Skin of body (tissue), 1 donor: ENCODE measurements at regions not wholly inside any gene's neighbourhood (a gene's known extent, or its start where the extent isn't known, plus 50 kb on each side); places are given as distances from the start of the nearest gene placed in this dataset.
"Not testable (repeated sequence)": the region's sequence is repeated elsewhere in the genome, so short reads cannot be mapped to it uniquely, and the experiment has no call there.

Source experiments
- DNase-seq: peaks from one replicate; lab custom pipeline; 2025; lab: John Stamatoyannopoulos, UW

DNA sequence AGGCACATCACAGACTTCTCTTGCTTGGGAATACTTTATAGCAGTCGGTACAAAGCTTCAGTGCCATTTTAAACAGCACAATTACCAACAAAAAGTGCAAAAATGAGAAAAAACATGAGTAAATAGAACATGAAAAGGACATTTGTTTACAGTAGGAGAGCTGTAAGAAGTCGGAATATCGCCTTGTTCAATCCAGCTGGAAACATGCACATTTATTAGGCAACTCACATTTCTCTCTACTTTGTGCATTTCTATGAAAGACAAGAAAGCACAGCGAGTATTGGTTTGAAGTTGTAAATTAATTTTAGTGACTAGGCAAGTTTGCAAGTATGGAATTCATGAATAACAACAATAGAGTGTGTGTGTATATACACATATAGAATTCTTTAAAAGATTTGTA is 484.7 kb downstream of the DACH1 start:
- DNase-seq = no peak

- DNase-seq = no peak
Observed at GRCh38 chr13:71380191-71380590, 486.8 kb downstream of the DACH1 start.

DNA sequence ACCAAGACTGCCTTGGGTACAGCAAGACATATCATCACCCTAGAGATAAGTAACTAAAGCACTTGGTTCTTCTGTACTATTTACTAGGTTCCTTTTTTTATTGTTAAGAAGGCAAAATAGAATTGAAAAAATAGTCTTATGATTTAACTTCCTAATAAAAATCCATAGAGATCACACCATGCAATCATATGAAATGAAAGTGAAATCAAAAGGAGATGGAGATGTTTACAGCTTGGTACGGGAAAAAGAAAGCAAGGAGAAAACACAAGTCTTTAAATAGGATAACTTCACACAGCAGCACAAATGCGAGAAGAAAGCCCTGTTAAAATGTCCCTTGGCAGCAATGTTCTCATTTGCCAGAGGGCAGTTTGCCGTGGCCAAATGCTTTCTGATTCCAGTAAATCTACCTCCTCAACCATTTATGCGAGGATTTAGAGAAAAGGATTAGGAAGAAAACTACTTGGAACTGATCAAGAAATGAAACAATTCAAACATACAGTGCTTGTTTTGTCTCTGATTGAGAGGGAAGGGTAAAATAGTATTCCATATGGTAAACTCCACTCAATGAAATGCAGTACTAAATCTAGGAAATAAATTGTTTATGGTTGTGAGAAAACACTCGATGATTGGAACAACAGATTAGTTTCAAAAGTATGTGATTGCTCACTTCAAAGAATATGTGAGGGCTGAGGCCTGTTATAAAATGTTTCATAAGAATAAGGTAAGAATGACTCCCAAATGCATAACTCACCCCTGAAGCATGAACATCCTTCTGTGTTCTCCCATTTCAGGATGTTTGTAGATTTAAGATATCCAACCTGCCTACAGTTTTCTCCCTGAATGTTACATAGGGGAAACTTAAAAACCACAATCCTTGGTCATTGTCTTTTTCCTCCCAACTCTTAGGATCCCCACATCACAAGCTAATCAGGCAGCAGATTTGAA is 487.8 kb downstream of the DACH1 start:
- DNase-seq = no peak

- DNase-seq = no peak
Observed at GRCh38 chr13:71374471-71375049, 492.4 kb downstream of the DACH1 start.

DNA sequence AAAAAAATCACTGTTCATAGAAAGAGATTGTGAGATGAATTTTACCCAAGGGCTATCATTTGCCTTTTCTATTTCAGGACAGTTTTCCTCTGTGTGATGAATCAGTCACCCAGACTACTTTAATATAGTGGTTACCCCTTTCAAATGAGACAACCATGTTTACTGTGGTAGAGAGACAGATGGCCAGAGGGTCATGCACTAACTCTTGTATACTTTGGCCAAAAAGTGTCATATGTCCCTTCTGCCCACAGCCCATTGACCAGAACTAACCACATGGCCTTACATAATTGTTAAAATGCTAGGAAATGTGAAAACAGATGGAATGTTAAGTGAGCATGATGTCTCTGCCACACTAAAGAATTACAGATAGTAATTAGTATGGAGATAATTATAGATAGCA is 498.7 kb downstream of the DACH1 start:
- no peak for DNase-seq

DNA sequence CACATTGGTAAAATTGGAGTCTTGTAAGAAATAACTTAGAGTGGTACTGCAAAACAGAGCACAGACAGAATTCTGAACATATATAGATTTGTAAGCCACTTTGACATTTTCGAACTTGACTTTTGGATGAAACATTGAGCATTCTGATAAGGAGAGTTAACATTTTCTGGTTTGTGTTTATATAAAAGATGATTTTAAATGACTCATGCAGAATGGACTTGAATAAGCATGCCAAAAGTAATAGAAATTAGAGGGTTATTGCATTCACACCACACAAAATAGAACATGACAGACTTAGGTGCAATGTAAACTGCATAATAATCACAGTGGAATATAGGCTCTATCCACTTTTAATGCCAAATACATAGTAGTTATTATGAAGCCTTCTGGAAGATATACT is 507.0 kb downstream of the DACH1 start:
- DNase-seq = no peak

GRCh38 chr13:71359641-71360040 is 507.4 kb downstream of the DACH1 start:
- no peak for DNase-seq

- no peak for DNase-seq
Observed at GRCh38 chr13:71358218-71358617, 508.8 kb downstream of the DACH1 start.

DNA sequence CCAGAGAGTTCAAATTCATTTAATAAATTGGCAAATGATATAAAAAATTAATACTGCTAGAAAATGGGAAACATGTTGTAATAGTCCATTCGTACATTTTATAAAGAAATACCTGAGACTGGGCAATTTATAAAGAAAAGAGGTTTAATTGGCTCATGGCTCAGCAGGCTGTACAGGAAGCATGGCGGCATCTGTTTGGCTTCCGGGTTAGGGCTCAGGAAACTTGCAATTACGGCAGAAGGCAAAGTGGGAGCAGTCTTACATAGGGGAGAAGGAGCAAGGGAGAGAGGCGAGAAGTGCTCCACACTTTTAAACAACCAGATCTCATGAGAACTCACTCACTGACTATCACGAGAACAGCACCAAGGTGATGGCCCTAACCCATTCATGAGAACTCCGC is 512.0 kb downstream of the DACH1 start:
- DNase-seq = no peak

DNA sequence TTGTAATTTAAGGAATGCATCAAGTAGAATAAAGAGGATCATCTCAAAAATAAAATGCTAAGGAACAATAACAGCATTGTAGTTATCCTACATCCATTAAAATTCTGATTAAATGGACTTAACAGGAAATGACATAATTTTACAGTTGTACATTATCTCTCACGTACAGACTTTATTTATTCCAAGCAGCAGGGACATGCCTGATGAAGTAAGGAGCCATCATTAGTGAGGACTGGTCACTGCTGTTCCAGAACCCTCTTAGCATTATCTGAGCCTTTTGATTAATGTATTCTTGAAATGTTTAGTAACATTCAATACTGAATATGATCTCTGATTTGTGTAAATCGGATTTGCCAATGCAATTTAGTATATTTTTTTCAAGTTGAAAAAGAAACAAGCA is 516.1 kb downstream of the DACH1 start:
- DNase-seq = no peak

GRCh38 chr13:71345856-71346255 is 521.1 kb downstream of the DACH1 start:
- DNase-seq = not testable (repeated sequence)

- DNase-seq = no peak
Observed at GRCh38 chr13:71339736-71340135, 527.3 kb downstream of the DACH1 start.

DNA sequence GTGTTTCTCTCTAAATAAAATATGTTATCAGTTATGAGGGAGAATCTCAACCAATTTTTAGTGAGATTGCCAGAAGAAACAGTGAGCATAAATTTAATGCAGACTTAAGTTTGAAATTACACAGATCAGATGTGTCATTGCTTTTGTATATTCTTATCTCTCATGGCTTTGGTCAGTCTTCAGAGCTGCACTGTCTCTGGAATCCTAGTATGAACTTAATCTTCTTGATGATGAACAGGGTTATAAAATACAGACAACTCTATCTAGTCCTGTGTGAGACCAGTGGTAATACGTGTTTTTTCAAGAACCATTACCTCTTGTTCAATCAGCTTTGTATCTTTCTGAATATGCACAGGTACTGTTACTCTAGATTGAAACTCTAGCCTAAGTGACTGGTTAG is 528.0 kb downstream of the DACH1 start:
- no peak for DNase-seq

GRCh38 chr13:71338070-71338469 is 528.9 kb downstream of the DACH1 start:
- DNase-seq = no peak

- no peak for DNase-seq
Observed at GRCh38 chr13:71327266-71327665, 539.7 kb downstream of the DACH1 start.

DNA sequence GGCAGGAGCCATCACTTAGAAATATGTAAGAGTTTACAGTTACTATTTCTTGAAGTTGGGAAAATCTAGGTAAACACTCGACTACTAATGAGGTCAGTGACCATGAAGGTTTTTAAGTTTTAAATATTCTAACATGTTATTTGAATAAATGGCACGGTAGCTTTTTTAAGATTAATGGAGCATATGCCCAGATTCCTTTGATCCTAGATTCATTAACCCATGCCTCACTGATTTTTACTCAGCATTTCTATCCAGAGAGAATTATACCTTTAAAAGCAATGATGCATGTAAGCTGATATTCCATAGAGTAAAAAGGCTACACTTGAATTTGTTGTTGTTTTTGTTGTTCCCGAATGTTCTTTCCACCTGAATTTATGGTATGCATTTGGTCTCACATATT is 541.4 kb downstream of the DACH1 start:
- DNase-seq = no peak

- DNase-seq = no peak
Observed at GRCh38 chr13:71323266-71323665, 543.7 kb downstream of the DACH1 start.

GRCh38 chr13:71320452-71320851 is 546.6 kb downstream of the DACH1 start:
- DNase-seq = no peak

DNA sequence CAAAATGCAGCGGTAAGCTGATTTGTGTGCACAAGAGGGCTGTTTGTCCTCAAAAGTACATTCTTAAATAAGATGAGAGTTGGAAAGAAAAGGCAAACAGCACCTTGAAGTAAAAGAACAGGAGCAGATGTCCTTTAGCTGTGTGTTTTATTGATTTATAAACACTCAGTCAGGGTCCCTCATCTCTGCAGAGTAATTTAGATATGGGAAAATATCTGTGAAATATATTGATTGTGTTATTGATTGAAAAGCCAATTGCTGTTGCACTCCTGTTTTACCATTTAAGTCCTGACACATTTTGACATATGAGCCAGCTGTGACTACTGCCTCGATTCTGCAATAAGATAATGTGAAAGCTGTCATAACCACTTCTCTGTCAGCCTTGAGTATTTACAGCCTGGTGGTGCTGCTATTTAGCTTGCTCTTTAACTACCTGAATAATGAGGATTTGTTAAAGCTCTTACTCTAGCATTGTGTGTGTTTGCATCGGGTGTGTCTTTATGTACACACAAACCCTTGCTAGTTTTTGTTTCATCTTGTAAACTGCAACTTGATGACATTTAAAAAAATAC is 550.1 kb downstream of the DACH1 start:
- no peak for DNase-seq

- no peak for DNase-seq
Observed at GRCh38 chr13:71312923-71313322, 554.1 kb downstream of the DACH1 start.

DNA sequence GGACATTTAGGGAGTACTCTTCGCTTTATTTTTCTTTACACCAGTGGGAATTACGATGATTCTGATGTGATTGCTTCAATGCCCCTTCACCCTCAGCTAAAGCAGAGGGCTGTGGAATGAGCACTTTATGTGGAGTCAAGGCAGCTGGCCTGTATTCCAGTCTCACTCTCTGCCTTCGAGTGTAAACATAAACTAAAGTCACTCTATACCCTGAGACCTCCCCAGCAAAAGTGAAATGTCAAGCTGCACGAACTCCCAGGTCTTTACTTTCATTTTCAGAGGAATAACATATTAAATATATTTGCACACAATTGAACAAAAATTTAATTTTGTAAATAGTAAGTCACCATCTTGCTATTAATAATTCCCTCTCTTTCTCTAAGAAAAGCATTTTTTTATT is 557.1 kb downstream of the DACH1 start:
- DNase-seq = no peak

- no peak for DNase-seq
Observed at GRCh38 chr13:71306821-71307220, 560.2 kb downstream of the DACH1 start.

DNA sequence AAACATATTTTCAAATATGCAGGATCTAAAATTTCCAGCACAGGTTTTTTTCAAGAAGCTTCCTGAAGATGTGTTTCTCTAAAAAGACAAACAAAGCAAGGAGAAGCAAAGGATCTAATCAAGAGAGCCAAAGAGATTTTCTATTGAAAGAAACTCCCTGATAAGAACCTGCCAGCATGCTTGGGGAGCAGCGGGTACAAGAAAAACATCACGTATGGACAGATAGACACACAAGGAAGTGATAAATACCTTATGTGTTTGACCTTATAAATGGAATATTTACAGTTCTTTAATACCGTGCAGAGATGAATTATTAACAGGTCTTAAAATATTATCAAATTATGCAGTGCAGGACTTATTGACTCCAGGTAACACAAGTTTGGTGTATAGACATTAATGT is 562.1 kb downstream of the DACH1 start:
- no peak for DNase-seq
